PC-3 (cell line): ENCODE measurements at regions not wholly inside any gene's neighbourhood (a gene's known extent, or its start where the extent isn't known, plus 50 kb on each side); places are given as distances from the start of the nearest gene placed in this dataset.

Source experiments
- EZH2 ChIP-seq: fragments of 300-600 bp; sonication (generic); IDR thresholded peaks from one replicate; pipeline ENCODE4 v1.6.1; 2017; ENCODE audit warnings: antibody characterized with exemption, mild to moderate bottlenecking, low read length; ENCODE audit not compliant: unreplicated experiment
- EZH2phosphoT487 ChIP-seq: fragments of 300-600 bp; sonication (generic); IDR thresholded peaks from 2 replicates; pipeline ENCODE4 v1.6.1; 2018; ENCODE audit warnings: mild to moderate bottlenecking, antibody characterized with exemption, low read length, borderline replicate concordance

GRCh38 chr9:119020284-119020683 is 349.0 kb downstream of the BRINP1 start:
- TF ChIP-seq EZH2, result no peak
- TF ChIP-seq EZH2phosphoT487, result no peak
